MM.1S (cell line): ENCODE measurements at regions not wholly inside any gene's neighbourhood (a gene's known extent, or its start where the extent isn't known, plus 50 kb on each side); places are given as distances from the start of the nearest gene placed in this dataset.

Experiments
- CTCF ChIP-seq: fragments of 300-600 bp; sonication (generic); IDR thresholded peaks from 2 replicates; pipeline ENCODE4 v1.5.1; 2016; ENCODE audit warnings: antibody characterized with exemption, low read length, mixed read lengths
- EZH2 ChIP-seq: fragments of 300-600 bp; sonication (generic); optimal IDR thresholded peaks from 2 replicates; pipeline ENCODE3; 2017; ENCODE audit warnings: low read depth, mild to moderate bottlenecking, antibody characterized with exemption, low read length, mixed read lengths

- TF ChIP-seq EZH2 (no peak), CTCF (no peak)
Measured at GRCh38 chr2:24432735-24433134, 58.3 kb upstream of the NCOA1 start.
